ENCODE measurements at regions not wholly inside any gene's neighbourhood (a gene's known extent, or its start where the extent isn't known, plus 50 kb on each side); places are given as distances from the start of the nearest gene placed in this dataset.
"Not testable (repeated sequence)": the region's sequence is repeated elsewhere in the genome, so short reads cannot be mapped to it uniquely, and the experiment has no call there.

- no peaks in the 10 kb centered on the region for H3K9me3 ChIP-seq
- no peaks in the 10 kb centered on the region for H3K4me1 ChIP-seq
- no peaks in the 10 kb centered on the region for H3K27me3 ChIP-seq
- H3K4me3 ChIP-seq = no peak overlapping the region
- no peak overlapping the region for H3K4me2 ChIP-seq
- no peak for TF ChIP-seq Cebpa-rat (IDR thresholded peaks at IDR 0.05)
- H3K9ac ChIP-seq = no peak overlapping the region
- no peaks in the 10 kb centered on the region for H4K20me1 ChIP-seq
- no peaks in the 10 kb centered on the region for H3K36me3 ChIP-seq
- H3K27ac ChIP-seq = no peak overlapping the region
These were observed 995.9 kb downstream of the MAT2B start for GRCh38 chr5:164501344-164501743.

- Histone ChIP-seq H3K27ac (no peak overlapping the region), H3K36me3 (no peaks in the 10 kb centered on the region), H3K9me3 (no peaks in the 10 kb centered on the region), H4K20me1 (no peaks in the 10 kb centered on the region), H3K4me2 (no peak overlapping the region), H3K4me3 (no peak overlapping the region), H3K27me3 (no peaks in the 10 kb centered on the region), H3K4me1 (no peaks in the 10 kb centered on the region), H3K9ac (no peak overlapping the region)
- no peak for TF ChIP-seq Cebpa-rat (IDR thresholded peaks at IDR 0.05)
These were observed 998.8 kb downstream of the MAT2B start for GRCh38 chr5:164504141-164504772.

- Histone ChIP-seq H3K36me3 (no peaks in the 10 kb centered on the region), H4K20me1 (no peaks in the 10 kb centered on the region), H3K27ac (no peak overlapping the region), H3K4me3 (no peak overlapping the region), H3K4me2 (no peak overlapping the region), H3K4me1 (no peaks in the 10 kb centered on the region), H3K9me3 (no peaks in the 10 kb centered on the region), H3K9ac (no peak overlapping the region), H3K27me3 (no peaks in the 10 kb centered on the region)
- no peak for TF ChIP-seq Cebpa-rat (IDR thresholded peaks at IDR 0.05)
These were observed 1000.4 kb downstream of the MAT2B start for GRCh38 chr5:164505791-164506190.

GRCh38 chr5:164518067-164518740 lies 1012.8 kb downstream of the MAT2B start:
- H3K36me3 ChIP-seq = no peaks in the 10 kb centered on the region
- H3K9me3 ChIP-seq = no peaks in the 10 kb centered on the region
- H3K4me1 ChIP-seq = no peaks in the 10 kb centered on the region
- H4K20me1 ChIP-seq = no peaks in the 10 kb centered on the region
- H3K4me2 ChIP-seq = no peak overlapping the region
- no peaks in the 10 kb centered on the region for H3K27me3 ChIP-seq
- no peak overlapping the region for H3K9ac ChIP-seq
- TF ChIP-seq Cebpa-rat (IDR thresholded peaks at IDR 0.05) = no peak
- no peak overlapping the region for H3K27ac ChIP-seq
- no peak overlapping the region for H3K4me3 ChIP-seq

GRCh38 chr5:164518741-164519080 lies 1013.3 kb downstream of the MAT2B start:
- no peak overlapping the region for H3K27ac ChIP-seq
- H3K4me1 ChIP-seq = no peaks in the 10 kb centered on the region
- H3K4me2 ChIP-seq = no peak overlapping the region
- no peaks in the 10 kb centered on the region for H3K36me3 ChIP-seq
- no peaks in the 10 kb centered on the region for H3K9me3 ChIP-seq
- no peak for TF ChIP-seq Cebpa-rat (IDR thresholded peaks at IDR 0.05)
- H3K9ac ChIP-seq = no peak overlapping the region
- no peaks in the 10 kb centered on the region for H3K27me3 ChIP-seq
- no peak overlapping the region for H3K4me3 ChIP-seq
- no peaks in the 10 kb centered on the region for H4K20me1 ChIP-seq

- Histone ChIP-seq H3K27me3 (no peaks in the 10 kb centered on the region), H3K4me1 (no peaks in the 10 kb centered on the region), H3K27ac (no peak overlapping the region), H3K4me3 (no peak overlapping the region), H3K9ac (no peak overlapping the region), H4K20me1 (no peaks in the 10 kb centered on the region), H3K4me2 (no peak overlapping the region), H3K36me3 (no peaks in the 10 kb centered on the region), H3K9me3 (no peaks in the 10 kb centered on the region)
- TF ChIP-seq Cebpa-rat (IDR thresholded peaks at IDR 0.05) = no peak
These were observed 1026.9 kb downstream of the MAT2B start for GRCh38 chr5:164532235-164532900.

- not testable (repeated sequence) for H3K4me3 ChIP-seq, H3K9me3 ChIP-seq, H3K9ac ChIP-seq, H3K4me1 ChIP-seq, H3K27me3 ChIP-seq, H3K36me3 ChIP-seq, H3K27ac ChIP-seq, H4K20me1 ChIP-seq, H3K4me2 ChIP-seq
These were observed 1028.0 kb downstream of the MAT2B start for GRCh38 chr5:164533426-164533825.

- Histone ChIP-seq H3K4me2 (no peak overlapping the region), H3K9ac (no peak overlapping the region), H3K4me3 (no peak overlapping the region)
These were observed 1034.8 kb downstream of the MAT2B start for GRCh38 chr5:164540174-164540573.

GRCh38 chr5:164545507-164545906 lies 1040.1 kb downstream of the MAT2B start:
- H3K36me3 ChIP-seq = no peaks in the 10 kb centered on the region
- H3K9ac ChIP-seq = no peak overlapping the region
- no peaks in the 10 kb centered on the region for H3K9me3 ChIP-seq
- no peaks in the 10 kb centered on the region for H4K20me1 ChIP-seq
- no peaks in the 10 kb centered on the region for H3K4me1 ChIP-seq
- H3K27ac ChIP-seq = no peak overlapping the region
- no peaks in the 10 kb centered on the region for H3K27me3 ChIP-seq
- no peak overlapping the region for H3K4me2 ChIP-seq
- TF ChIP-seq Cebpa-rat (IDR thresholded peaks at IDR 0.05) = no peak
- no peak overlapping the region for H3K4me3 ChIP-seq

More at GRCh38 chr5:164540174-164540573, 1034.8 kb downstream of the MAT2B start:
- no peaks in the 10 kb centered on the region for H3K27me3 ChIP-seq
- H3K4me1 ChIP-seq = no peaks in the 10 kb centered on the region
- no peak overlapping the region for H3K27ac ChIP-seq
- TF ChIP-seq Cebpa-rat (IDR thresholded peaks at IDR 0.05) = no peak
- H3K9me3 ChIP-seq = no peaks in the 10 kb centered on the region
- no peaks in the 10 kb centered on the region for H4K20me1 ChIP-seq
- no peaks in the 10 kb centered on the region for H3K36me3 ChIP-seq

- no peaks in the 10 kb centered on the region for H3K36me3 ChIP-seq
- H3K27ac ChIP-seq = no peak overlapping the region
- no peak overlapping the region for H3K4me2 ChIP-seq
- no peaks in the 10 kb centered on the region for H4K20me1 ChIP-seq
- TF ChIP-seq Cebpa-rat (IDR thresholded peaks at IDR 0.05) = no peak
- no peaks in the 10 kb centered on the region for H3K9me3 ChIP-seq
- H3K9ac ChIP-seq = no peak overlapping the region
- H3K27me3 ChIP-seq = no peaks in the 10 kb centered on the region
- no peak overlapping the region for H3K4me3 ChIP-seq
- H3K4me1 ChIP-seq = no peaks in the 10 kb centered on the region
These were observed 1048.4 kb downstream of the MAT2B start for GRCh38 chr5:164553851-164554250.
